ENCODE measurements at regions not wholly inside any gene's neighbourhood (a gene's known extent, or its start where the extent isn't known, plus 50 kb on each side); places are given as distances from the start of the nearest gene placed in this dataset.

- Histone ChIP-seq H3K9me2 (ENCODE audit: insufficient read depth, low read length) (no peaks in the 10 kb centered on the region), H3K9me3 (ENCODE audit: low read length) (no peaks in the 10 kb centered on the region), H3K36me3 (ENCODE audit: insufficient read depth, low read length) (no peaks in the 10 kb centered on the region), H3K27ac (ENCODE audit: low read length) (no peak overlapping the region), H3K79me2 (replicated peaks; ENCODE audit: insufficient read depth, low read length) (no peaks in the 10 kb centered on the region), H4K20me1 (ENCODE audit: insufficient read depth) (no peaks in the 10 kb centered on the region), H3K27me3 (ENCODE audit: insufficient read depth, low read depth, low read length) (peaks cover 9% of the 10 kb centered on the region), H3F3A (ENCODE audit: insufficient read depth, low read length, poor library complexity, severe bottlenecking) (no peaks in the 10 kb centered on the region), H2AFZ (ENCODE audit: low read depth, low read length) (no peak overlapping the region), H3K4me2 (ENCODE audit: low read length) (no peak overlapping the region), H3K4me3 (ENCODE audit: low read length) (no peak overlapping the region), H3K9ac (ENCODE audit: low read length) (no peak overlapping the region)
- TF ChIP-seq EP300 (conservative IDR thresholded peaks at IDR 0.05; ENCODE audit: poor library complexity, severe bottlenecking) (no peak), RAD21 (conservative IDR thresholded peaks at IDR 0.05) (no peak), SMC3 (conservative IDR thresholded peaks at IDR 0.05; ENCODE audit: poor library complexity) (no peak), POLR2AphosphoS5 (IDR thresholded peaks at IDR 0.05) (no peak), MXI1 (conservative IDR thresholded peaks at IDR 0.05; ENCODE audit: poor library complexity, severe bottlenecking) (no peak), REST (IDR thresholded peaks at IDR 0.05; ENCODE audit: borderline replicate concordance) (no peak), CTCF (IDR thresholded peaks at IDR 0.05; ENCODE audit: poor library complexity, severe bottlenecking) (no peak), TAF1 (IDR thresholded peaks at IDR 0.05; ENCODE audit: low read depth) (no peak), EZH2 (IDR thresholded peaks at IDR 0.05; ENCODE audit: borderline replicate concordance, insufficient read depth, low read length, poor library complexity, severe bottlenecking) (no peak)
Measured at GRCh38 chr6:14459315-14459714, 341.7 kb downstream of the CD83 start.

GRCh38 chr6:14460556-14460955 lies 343.0 kb downstream of the CD83 start:
- peaks cover 4% of the 10 kb centered on the region for H3K27me3 ChIP-seq (ENCODE audit: insufficient read depth, low read depth, low read length)

More at GRCh38 chr6:14460556-14460955, 343.0 kb downstream of the CD83 start:
- H2AFZ ChIP-seq (ENCODE audit: low read depth, low read length), result no peak overlapping the region
- no peaks in the 10 kb centered on the region for H3K9me2 ChIP-seq (ENCODE audit: insufficient read depth, low read length)
- no peaks in the 10 kb centered on the region for H4K20me1 ChIP-seq (ENCODE audit: insufficient read depth)
- H3K9ac ChIP-seq (ENCODE audit: low read length), result no peak overlapping the region
- TF ChIP-seq RAD21 (conservative IDR thresholded peaks at IDR 0.05), result no peak
- TF ChIP-seq CTCF (IDR thresholded peaks at IDR 0.05; ENCODE audit: poor library complexity, severe bottlenecking), result no peak
- TF ChIP-seq REST (IDR thresholded peaks at IDR 0.05; ENCODE audit: borderline replicate concordance), result no peak
- no peak for TF ChIP-seq EZH2 (IDR thresholded peaks at IDR 0.05; ENCODE audit: borderline replicate concordance, insufficient read depth, low read length, poor library complexity, severe bottlenecking)
- TF ChIP-seq EP300 (conservative IDR thresholded peaks at IDR 0.05; ENCODE audit: poor library complexity, severe bottlenecking), result no peak
- no peak for TF ChIP-seq MXI1 (conservative IDR thresholded peaks at IDR 0.05; ENCODE audit: poor library complexity, severe bottlenecking)
- no peak for TF ChIP-seq TAF1 (IDR thresholded peaks at IDR 0.05; ENCODE audit: low read depth)
- no peak for TF ChIP-seq POLR2AphosphoS5 (IDR thresholded peaks at IDR 0.05)
- TF ChIP-seq SMC3 (conservative IDR thresholded peaks at IDR 0.05; ENCODE audit: poor library complexity), result no peak
- H3K9me3 ChIP-seq (ENCODE audit: low read length), result no peaks in the 10 kb centered on the region
- H3K36me3 ChIP-seq (ENCODE audit: insufficient read depth, low read length), result no peaks in the 10 kb centered on the region
- no peak overlapping the region for H3K4me3 ChIP-seq (ENCODE audit: low read length)
- H3K4me2 ChIP-seq (ENCODE audit: low read length), result no peak overlapping the region
- no peaks in the 10 kb centered on the region for H3F3A ChIP-seq (ENCODE audit: insufficient read depth, low read length, poor library complexity, severe bottlenecking)
- H3K27ac ChIP-seq (ENCODE audit: low read length), result no peak overlapping the region
- H3K79me2 ChIP-seq (replicated peaks; ENCODE audit: insufficient read depth, low read length), result no peaks in the 10 kb centered on the region
